GM21786 (cell line): ENCODE measurements at regions not wholly inside any gene's neighbourhood (a gene's known extent, or its start where the extent isn't known, plus 50 kb on each side); places are given as distances from the start of the nearest gene placed in this dataset.
A peak's percentile ranks its signal among the peaks of the same experiment; 100 is the strongest.

Experiments used
- ATAC-seq: cut with Tn5 transposase; IDR thresholded peaks from one replicate; pipeline ENCODE4 v1.9.1; 2021; ENCODE audit not compliant: unreplicated experiment

- ATAC-seq = no peak
These were observed 68.4 kb upstream of the PTGR2 start for GRCh38 chr14:73783107-73783727.

GRCh38 chr14:73782623-73783022 is 68.4 kb upstream of the PNMA1 start:
- ATAC-seq = no peak

GRCh38 chr14:73780896-73781295 is 66.7 kb upstream of the PNMA1 start:
- ATAC-seq = no peak

- ATAC-seq = no peak
These were observed 66.2 kb upstream of the PNMA1 start for GRCh38 chr14:73780391-73780790.

GRCh38 chr14:73778736-73779135 is 64.6 kb upstream of the PNMA1 start:
- no peak for ATAC-seq

- no peak for ATAC-seq
These were observed 63.2 kb upstream of the PNMA1 start for GRCh38 chr14:73777420-73777819.

- ATAC-seq = no peak
These were observed 62.0 kb upstream of the PNMA1 start for GRCh38 chr14:73776194-73776537.

- ATAC-seq = no peak
These were observed 61.4 kb upstream of the PNMA1 start for GRCh38 chr14:73775339-73776193.

- no peak for ATAC-seq
These were observed 60.5 kb upstream of the PNMA1 start for GRCh38 chr14:73774671-73775070.

- ATAC-seq = no peak
These were observed 60.0 kb upstream of the PNMA1 start for GRCh38 chr14:73774241-73774570.

- no peak for ATAC-seq
These were observed 59.5 kb upstream of the PNMA1 start for GRCh38 chr14:73773441-73774240.

- peak; percentile 43 for ATAC-seq
These were observed 57.9 kb upstream of the PNMA1 start for GRCh38 chr14:73771848-73772638.

- peak; percentile 4 for ATAC-seq
These were observed 57.0 kb upstream of the PNMA1 start for GRCh38 chr14:73770977-73771847.

- ATAC-seq = no peak
These were observed 53.9 kb upstream of the PNMA1 start for GRCh38 chr14:73768107-73768506.

GRCh38 chr14:73764406-73765280 is 50.5 kb upstream of the PNMA1 start:
- ATAC-seq = no peak
